ENCODE measurements at regions not wholly inside any gene's neighbourhood (a gene's known extent, or its start where the extent isn't known, plus 50 kb on each side); places are given as distances from the start of the nearest gene placed in this dataset.

DNA sequence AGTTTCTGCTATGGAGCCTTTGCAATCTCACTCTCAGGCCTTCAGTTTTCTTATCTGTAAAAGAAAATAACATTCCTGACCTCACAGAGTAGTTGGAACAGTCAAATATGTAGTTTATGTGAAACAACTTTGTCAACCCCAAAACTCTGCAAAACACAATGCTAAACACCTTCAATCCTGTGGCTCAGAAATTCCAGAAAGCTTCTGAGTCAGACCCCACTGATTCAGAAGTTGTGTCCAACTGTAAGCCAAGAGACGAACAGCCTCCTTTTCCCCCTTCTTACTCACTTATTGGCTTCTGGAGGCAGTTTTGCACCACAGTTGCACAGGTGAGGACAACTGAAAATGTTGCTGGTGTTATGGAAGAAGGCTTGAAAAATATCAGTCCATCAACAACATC lies 52.9 kb downstream of the TMSB4Y start:
- Histone ChIP-seq H3K9me3 (ENCODE audit: control insufficient read depth in 1 of 2, insufficient read depth in 1 of 2, low read length in 2 of 2) (no peaks in the 10 kb centered on the region), H3K27me3 (ENCODE audit: control insufficient read depth in 1 of 2, insufficient read depth in 2 of 2, low read length in 2 of 2) (no peaks in the 10 kb centered on the region), H3K27ac (ENCODE audit: low read depth in 1 of 2, low read length in 2 of 2) (no peak overlapping the region), H3K4me3 (ENCODE audit: low read length) (no peak overlapping the region), H3K4me1 (ENCODE audit: insufficient read depth, low read length) (no peaks in the 10 kb centered on the region), H3K36me3 (ENCODE audit: insufficient read depth, low read length) (no peaks in the 10 kb centered on the region)
- TF ChIP-seq CTCF (IDR thresholded peaks at IDR 0.05), result no peak
- Mint-ChIP-seq H3K9me3 (no peaks in the 10 kb centered on the region), H3K4me1 (ENCODE audit: low read depth) (no peaks in the 10 kb centered on the region), H3K4me3 (no peak overlapping the region), H3K36me3 (ENCODE audit: low read depth) (no peaks in the 10 kb centered on the region), H3K27ac (no peak overlapping the region), H3K27me3 (no peaks in the 10 kb centered on the region)
- intact Hi-C loops (cut with DNase I, micrococcal nuclease), result no loop called here
- ChIA-PET CTCF (no interaction called here), POLR2A (no interaction called here)
- ATAC-seq (ENCODE audit: poor library complexity), result no peak
- no peak for DNase-seq

GRCh38 chrY:13766040-13766439 lies 62.3 kb downstream of the TMSB4Y start:
- H3K27me3 ChIP-seq (ENCODE audit: control insufficient read depth in 1 of 2, insufficient read depth in 2 of 2, low read length in 2 of 2), result no peaks in the 10 kb centered on the region
- Mint-ChIP-seq H3K4me3 (no peak overlapping the region), H3K27ac (no peak overlapping the region), H3K9me3 (no peaks in the 10 kb centered on the region), H3K4me1 (ENCODE audit: low read depth) (no peaks in the 10 kb centered on the region), H3K36me3 (ENCODE audit: low read depth) (peaks cover 6% of the 10 kb centered on the region), H3K27me3 (no peaks in the 10 kb centered on the region)
- ChIA-PET POLR2A (no interaction called here), CTCF (no interaction called here)
- no peak for ATAC-seq (ENCODE audit: poor library complexity)
- no peaks in the 10 kb centered on the region for H3K4me1 ChIP-seq (ENCODE audit: insufficient read depth, low read length)
- H3K4me3 ChIP-seq (ENCODE audit: low read length), result no peak overlapping the region
- H3K27ac ChIP-seq (ENCODE audit: low read depth in 1 of 2, low read length in 2 of 2), result no peak overlapping the region
- intact Hi-C loops (cut with DNase I, micrococcal nuclease), result no loop called here
- no peaks in the 10 kb centered on the region for H3K36me3 ChIP-seq (ENCODE audit: insufficient read depth, low read length)
- no peak for DNase-seq
- no peaks in the 10 kb centered on the region for H3K9me3 ChIP-seq (ENCODE audit: control insufficient read depth in 1 of 2, insufficient read depth in 1 of 2, low read length in 2 of 2)
- TF ChIP-seq CTCF (IDR thresholded peaks at IDR 0.05), result no peak

DNA sequence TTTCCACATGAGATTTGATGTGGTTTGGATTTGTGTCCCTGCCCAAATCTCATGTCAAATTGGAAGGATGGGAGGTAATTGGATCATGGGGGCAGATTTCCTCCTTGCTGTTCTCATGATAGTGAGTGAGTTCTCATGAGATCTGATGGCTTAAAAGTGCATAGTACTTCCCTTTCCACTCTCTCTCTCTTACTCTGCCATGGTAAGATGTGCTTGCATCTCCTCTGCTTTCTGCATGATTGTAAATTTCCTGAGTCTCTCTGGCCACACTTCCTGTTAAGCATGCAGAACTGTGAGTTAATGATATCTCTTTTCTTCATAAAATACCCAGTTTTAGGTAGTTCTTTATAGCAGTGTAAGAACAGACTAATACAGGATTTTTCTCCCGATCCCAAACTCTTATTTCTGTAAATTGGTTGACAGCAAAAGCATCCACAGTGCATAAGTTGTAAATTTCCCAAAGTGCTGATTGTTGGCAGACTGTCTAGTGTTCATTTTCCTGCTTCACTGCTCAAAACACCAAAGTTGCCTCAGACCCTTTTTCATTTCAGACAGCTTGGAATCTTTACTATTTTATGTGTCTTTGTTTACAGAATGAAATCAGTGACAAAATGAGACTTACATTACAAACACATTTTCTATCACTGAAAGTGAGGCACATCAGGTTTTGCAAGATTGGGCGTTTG lies 86.6 kb downstream of the TMSB4Y start:
- ChIA-PET POLR2A (no interaction called here), CTCF (no interaction called here)
- no peaks in the 10 kb centered on the region for H3K4me1 ChIP-seq (ENCODE audit: insufficient read depth, low read length)
- no peak overlapping the region for H3K27ac ChIP-seq (ENCODE audit: low read depth in 1 of 2, low read length in 2 of 2)
- no peaks in the 10 kb centered on the region for H3K27me3 Mint-ChIP-seq
- H3K4me3 ChIP-seq (ENCODE audit: low read length), result no peak overlapping the region
- H3K36me3 ChIP-seq (ENCODE audit: insufficient read depth, low read length), result no peaks in the 10 kb centered on the region
- peaks cover 8% of the 10 kb centered on the region for H3K36me3 Mint-ChIP-seq (ENCODE audit: low read depth)
- peaks cover 20% of the 10 kb centered on the region for H3K4me1 Mint-ChIP-seq (ENCODE audit: low read depth)
- no peaks in the 10 kb centered on the region for H3K9me3 Mint-ChIP-seq
- TF ChIP-seq CTCF (IDR thresholded peaks at IDR 0.05), result no peak
- DNase-seq (no peak), ATAC-seq (ENCODE audit: poor library complexity) (no peak)
- H3K9me3 ChIP-seq (ENCODE audit: control insufficient read depth in 1 of 2, insufficient read depth in 1 of 2, low read length in 2 of 2), result no peaks in the 10 kb centered on the region
- no peaks in the 10 kb centered on the region for H3K27me3 ChIP-seq (ENCODE audit: control insufficient read depth in 1 of 2, insufficient read depth in 2 of 2, low read length in 2 of 2)
- H3K27ac Mint-ChIP-seq, result peak overlapping the region; percentile 52
- intact Hi-C loops (cut with DNase I, micrococcal nuclease), result no loop called here
- H3K4me3 Mint-ChIP-seq, result no peak overlapping the region
